Panc1 (cell line): ENCODE measurements at regions not wholly inside any gene's neighbourhood (a gene's known extent, or its start where the extent isn't known, plus 50 kb on each side); places are given as distances from the start of the nearest gene placed in this dataset.

Experiments
- ATAC-seq: fragments of 200-7000 bp; cut with Tn5 transposase; 2 replicates; pipeline ENCODE4 v1.9.1; 2020; ENCODE audit warnings: mild to moderate bottlenecking, moderate library complexity
- BruUV-seq: library from RNA; stranded (reverse); fragments of 400-500 nt; replicated peaks from 2 replicates; lab custom pipeline; 2021; lab: Mats Ljungman, UMichigan
- CTCF ChIA-PET: fragments of 300-600 bp; sonication (Branson Sonifier 250); formaldehyde crosslinking; loops from one replicate; lab custom pipeline; 2022; ENCODE audit warnings: antibody characterized with exemption; lab: Charles Lee
- POLR2A ChIA-PET: fragments of 300-600 bp; sonication (Branson Sonifier 250); formaldehyde crosslinking; loops from one replicate; lab custom pipeline; 2022; ENCODE audit warnings: antibody characterized with exemption; lab: Charles Lee
- DNase-seq: peaks from one replicate; pipeline ENCODE4 v3.0.0-alpha.2; 2010; ENCODE audit warnings: low read depth, low spot score
- H3K27ac ChIP-seq: 2 replicates; pipeline ENCODE4 v1.5.1; 2011; ENCODE audit warnings: mild to moderate bottlenecking, low read length, inconsistent platforms
- H3K27me3 ChIP-seq: fragments of 200-500 bp; sonication (Bioruptor generic); 2 replicates; pipeline ENCODE4 v1.6.0; 2014; ENCODE audit warnings: low read length, inconsistent platforms; ENCODE audit not compliant: control insufficient read depth, insufficient read depth
- H3K36me3 ChIP-seq: fragments of 200-500 bp; sonication (Bioruptor generic); 2 replicates; pipeline ENCODE4 v1.5.1; 2014; ENCODE audit warnings: inconsistent platforms, mild to moderate bottlenecking, low read length, moderate library complexity; ENCODE audit not compliant: control insufficient read depth, insufficient read depth
- H3K4me1 ChIP-seq: 2 replicates; pipeline ENCODE4 v1.5.1; 2011; ENCODE audit warnings: inconsistent platforms, mild to moderate bottlenecking, low read length, moderate library complexity; ENCODE audit not compliant: control insufficient read depth, insufficient read depth
- H3K4me3 ChIP-seq, 2 experiments: 2 replicates each; pipeline ENCODE4 v1.5.1; 2011 to 2012; ENCODE audit warnings: low read depth in 2 of 2, low read length in 2 of 2, mild to moderate bottlenecking in 2 of 2, inconsistent platforms in 1 of 2, moderate library complexity in 1 of 2
- H3K9me3 ChIP-seq: fragments of 200-500 bp; sonication (Bioruptor generic); 2 replicates; pipeline ENCODE4 v1.5.1; 2014; ENCODE audit warnings: low read depth, mild to moderate bottlenecking, inconsistent platforms, low read length, moderate library complexity; ENCODE audit not compliant: control insufficient read depth, insufficient read depth
- CTCF ChIP-seq: fragments of 450-650 bp; IDR thresholded peaks from 2 replicates; pipeline ENCODE4 v1.5.1; 2017; ENCODE audit warnings: mild to moderate bottlenecking
- POLR2AphosphoS5 ChIP-seq: IDR thresholded peaks from 2 replicates; pipeline ENCODE4 v1.6.1; 2012; ENCODE audit warnings: mild to moderate bottlenecking, low read depth, low read length, moderate library complexity
- REST ChIP-seq, 2 experiments: IDR thresholded peaks; 2 replicates each; pipeline ENCODE4 v1.6.1; 2011 to 2012; ENCODE audit warnings: low read depth in 2 of 2, control low read depth in 1 of 2, low read length in 1 of 2, mild to moderate bottlenecking in 1 of 2, moderate library complexity in 1 of 2; ENCODE audit not compliant: insufficient read depth in 1 of 2
- SIN3A ChIP-seq: IDR thresholded peaks from 2 replicates; pipeline ENCODE4 v1.6.1; 2012; ENCODE audit warnings: low read depth, mild to moderate bottlenecking, low read length, moderate library complexity, borderline replicate concordance; ENCODE audit not compliant: insufficient read depth
- TCF7L2 ChIP-seq: IDR thresholded peaks from 2 replicates; pipeline ENCODE4 v1.6.1; 2011; ENCODE audit warnings: mild to moderate bottlenecking, low read depth, low read length, inconsistent platforms
- in situ Hi-C: cut with HindIII; loops from 2 replicates; pipeline ENCODE4 v1.10.0; 2016; ENCODE audit warnings: low sequenced_read_pairs, low pct_unique_long_range_greater_than_20kb
- intact Hi-C: fragments of 100-400 bp; cut with micrococcal nuclease; formaldehyde crosslinking; loops from one replicate; pipeline ENCODE4 v1.10.0; 2022; ENCODE audit not compliant: unreplicated experiment

DNA sequence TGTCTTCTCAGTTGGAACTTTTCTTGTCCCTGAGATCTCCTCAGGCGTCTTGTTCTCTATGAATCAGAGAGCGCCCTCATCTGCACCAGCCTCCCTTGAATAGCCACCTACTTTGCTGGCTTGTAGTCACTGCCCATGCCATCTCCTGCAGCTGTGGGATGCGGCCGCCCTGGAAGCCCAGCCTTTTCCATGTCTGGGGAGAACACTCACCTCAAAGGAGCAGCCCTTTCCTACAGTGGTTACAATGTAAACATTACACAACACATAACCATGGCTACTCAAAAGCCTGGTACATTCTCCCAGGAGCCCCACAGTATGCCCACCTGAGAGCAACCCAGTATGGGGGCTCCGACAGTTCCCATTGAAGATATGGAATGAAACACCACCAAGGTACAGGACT, 351.0 kb downstream of the EN1 start:
- ChIA-PET CTCF (no interaction called here), POLR2A (no interaction called here)
- H3K27ac ChIP-seq = no peak overlapping the region
- no peaks in the 10 kb centered on the region for H3K4me1 ChIP-seq
- in situ Hi-C loops = no loop called here
- DNase-seq (no peak), ATAC-seq (no peak)
- no TSS peak for BruUV-seq
- no peak for TF ChIP-seq POLR2AphosphoS5
- TF ChIP-seq TCF7L2 = no peak
- TF ChIP-seq CTCF = no peak
- TF ChIP-seq REST (IDR thresholded peaks at IDR 0.05; ENCODE audit: insufficient read depth in 1 of 2, low read depth in 2 of 2, low read length in 1 of 2) = no peak
- TF ChIP-seq SIN3A = no peak
- H3K9me3 ChIP-seq = no peaks in the 10 kb centered on the region
- intact Hi-C loops = no loop called here
- no peak overlapping the region for H3K4me3 ChIP-seq
- H3K27me3 ChIP-seq = no peaks in the 10 kb centered on the region
- H3K36me3 ChIP-seq = no peaks in the 10 kb centered on the region

GRCh38 chr2:118495290-118495689, 352.2 kb downstream of the EN1 start:
- Histone ChIP-seq H3K36me3 (no peaks in the 10 kb centered on the region), H3K4me3 (no peak overlapping the region), H3K9me3 (no peaks in the 10 kb centered on the region), H3K4me1 (no peaks in the 10 kb centered on the region), H3K27ac (no peak overlapping the region), H3K27me3 (no peaks in the 10 kb centered on the region)
- TF ChIP-seq POLR2AphosphoS5 (no peak), CTCF (no peak), REST (IDR thresholded peaks at IDR 0.05; ENCODE audit: insufficient read depth in 1 of 2, low read depth in 2 of 2, low read length in 1 of 2) (no peak), SIN3A (no peak)
- ChIA-PET CTCF (no interaction called here), POLR2A (no interaction called here)
- BruUV-seq = no TSS peak
- in situ Hi-C loops = no loop called here
- DNase-seq (no peak), ATAC-seq (no peak)
- intact Hi-C loops = no loop called here
